C4-2B (cell line): ENCODE measurements at regions not wholly inside any gene's neighbourhood (a gene's known extent, or its start where the extent isn't known, plus 50 kb on each side); places are given as distances from the start of the nearest gene placed in this dataset.

Experiments
- ZFX ChIP-seq: fragments of 450-650 bp; IDR thresholded peaks from 2 replicates; pipeline ENCODE4 v1.6.1; 2017
- TF ChIP-seq, protein P1 (sequence below): fragments of 450-650 bp; conservative IDR thresholded peaks from 2 replicates; pipeline ENCODE4 v1.5.1; 2017; ENCODE audit warnings: mild to moderate bottlenecking

DNA sequence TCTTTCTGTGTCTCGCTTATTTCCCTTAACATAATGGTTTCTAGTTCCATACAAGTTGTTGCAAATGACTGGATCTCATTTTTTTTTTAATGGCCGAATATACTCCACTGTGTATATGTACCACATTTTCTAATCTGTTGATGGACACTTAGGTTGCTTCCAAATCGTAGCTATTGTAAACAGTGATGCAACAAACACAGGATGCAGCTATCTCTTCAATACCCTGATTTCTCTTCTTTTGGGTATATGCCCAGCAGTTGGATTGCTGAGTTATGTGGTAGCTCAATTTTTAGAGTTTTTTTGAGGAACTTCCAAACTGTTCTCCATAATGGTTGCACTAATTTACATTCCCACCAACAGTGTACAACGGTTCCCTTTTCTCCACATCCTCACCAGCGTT, 100.4 kb upstream of the CHORDC1 start:
- TF ChIP-seq, protein P1, sequence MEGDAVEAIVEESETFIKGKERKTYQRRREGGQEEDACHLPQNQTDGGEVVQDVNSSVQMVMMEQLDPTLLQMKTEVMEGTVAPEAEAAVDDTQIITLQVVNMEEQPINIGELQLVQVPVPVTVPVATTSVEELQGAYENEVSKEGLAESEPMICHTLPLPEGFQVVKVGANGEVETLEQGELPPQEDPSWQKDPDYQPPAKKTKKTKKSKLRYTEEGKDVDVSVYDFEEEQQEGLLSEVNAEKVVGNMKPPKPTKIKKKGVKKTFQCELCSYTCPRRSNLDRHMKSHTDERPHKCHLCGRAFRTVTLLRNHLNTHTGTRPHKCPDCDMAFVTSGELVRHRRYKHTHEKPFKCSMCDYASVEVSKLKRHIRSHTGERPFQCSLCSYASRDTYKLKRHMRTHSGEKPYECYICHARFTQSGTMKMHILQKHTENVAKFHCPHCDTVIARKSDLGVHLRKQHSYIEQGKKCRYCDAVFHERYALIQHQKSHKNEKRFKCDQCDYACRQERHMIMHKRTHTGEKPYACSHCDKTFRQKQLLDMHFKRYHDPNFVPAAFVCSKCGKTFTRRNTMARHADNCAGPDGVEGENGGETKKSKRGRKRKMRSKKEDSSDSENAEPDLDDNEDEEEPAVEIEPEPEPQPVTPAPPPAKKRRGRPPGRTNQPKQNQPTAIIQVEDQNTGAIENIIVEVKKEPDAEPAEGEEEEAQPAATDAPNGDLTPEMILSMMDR, result no peak
- TF ChIP-seq ZFX, result no peak
